ENCODE measurements at regions not wholly inside any gene's neighbourhood (a gene's known extent, or its start where the extent isn't known, plus 50 kb on each side); places are given as distances from the start of the nearest gene placed in this dataset.

GRCh38 chr5:117590944-117591343 is 1016.3 kb upstream of the SEMA6A start:
- no peaks in the 10 kb centered on the region for H3K27me3 ChIP-seq (ENCODE audit: control insufficient read depth, insufficient read depth, low read length)
- no peak overlapping the region for H3K9ac ChIP-seq (ENCODE audit: low read depth, low read length)
- no peak overlapping the region for H3K4me3 ChIP-seq (ENCODE audit: low read length)
- H3K36me3 ChIP-seq (ENCODE audit: insufficient read depth, low read length): no peaks in the 10 kb centered on the region
- no peak overlapping the region for H3K4me2 ChIP-seq (ENCODE audit: low read length)
- H3K4me1 ChIP-seq (ENCODE audit: control insufficient read depth, insufficient read depth, low read length): no peaks in the 10 kb centered on the region
- H3K9me3 ChIP-seq (replicated peaks; ENCODE audit: low read length): no peaks in the 10 kb centered on the region

- Histone ChIP-seq H3K9me3 (replicated peaks; ENCODE audit: low read length) (no peaks in the 10 kb centered on the region), H3K4me3 (ENCODE audit: low read length) (no peak overlapping the region), H3K36me3 (ENCODE audit: insufficient read depth, low read length) (no peaks in the 10 kb centered on the region), H3K9ac (ENCODE audit: low read depth, low read length) (no peak overlapping the region), H3K4me2 (ENCODE audit: low read length) (no peak overlapping the region), H3K27me3 (ENCODE audit: control insufficient read depth, insufficient read depth, low read length) (no peaks in the 10 kb centered on the region), H3K4me1 (ENCODE audit: control insufficient read depth, insufficient read depth, low read length) (no peaks in the 10 kb centered on the region)
Observed at GRCh38 chr5:117588611-117589010, 1014.0 kb upstream of the SEMA6A start.

- Histone ChIP-seq H3K36me3 (ENCODE audit: insufficient read depth, low read length) (no peaks in the 10 kb centered on the region), H3K9ac (ENCODE audit: low read depth, low read length) (no peak overlapping the region), H3K27me3 (ENCODE audit: control insufficient read depth, insufficient read depth, low read length) (no peaks in the 10 kb centered on the region), H3K4me2 (ENCODE audit: low read length) (no peak overlapping the region), H3K9me3 (replicated peaks; ENCODE audit: low read length) (no peaks in the 10 kb centered on the region), H3K4me3 (ENCODE audit: low read length) (no peak overlapping the region), H3K4me1 (ENCODE audit: control insufficient read depth, insufficient read depth, low read length) (no peaks in the 10 kb centered on the region)
Observed at GRCh38 chr5:117587111-117587510, 1012.5 kb upstream of the SEMA6A start.

GRCh38 chr5:117568622-117569021 is 994.0 kb upstream of the SEMA6A start:
- Histone ChIP-seq H3K9me3 (replicated peaks; ENCODE audit: low read length) (no peaks in the 10 kb centered on the region), H3K36me3 (ENCODE audit: insufficient read depth, low read length) (no peaks in the 10 kb centered on the region), H3K4me2 (ENCODE audit: low read length) (no peak overlapping the region), H3K4me1 (ENCODE audit: control insufficient read depth, insufficient read depth, low read length) (no peaks in the 10 kb centered on the region), H3K27me3 (ENCODE audit: control insufficient read depth, insufficient read depth, low read length) (no peaks in the 10 kb centered on the region), H3K4me3 (ENCODE audit: low read length) (no peak overlapping the region), H3K9ac (ENCODE audit: low read depth, low read length) (no peak overlapping the region)

- H3K9ac ChIP-seq (ENCODE audit: low read depth, low read length): no peak overlapping the region
- H3K9me3 ChIP-seq (replicated peaks; ENCODE audit: low read length): no peaks in the 10 kb centered on the region
- H3K4me1 ChIP-seq (ENCODE audit: control insufficient read depth, insufficient read depth, low read length): no peaks in the 10 kb centered on the region
- no peaks in the 10 kb centered on the region for H3K27me3 ChIP-seq (ENCODE audit: control insufficient read depth, insufficient read depth, low read length)
- no peaks in the 10 kb centered on the region for H3K36me3 ChIP-seq (ENCODE audit: insufficient read depth, low read length)
- H3K4me2 ChIP-seq (ENCODE audit: low read length): no peak overlapping the region
- no peak overlapping the region for H3K4me3 ChIP-seq (ENCODE audit: low read length)
Observed at GRCh38 chr5:117568126-117568525, 993.5 kb upstream of the SEMA6A start.

- no peak overlapping the region for H3K4me2 ChIP-seq (ENCODE audit: low read length)
- no peaks in the 10 kb centered on the region for H3K9me3 ChIP-seq (replicated peaks; ENCODE audit: low read length)
- no peaks in the 10 kb centered on the region for H3K27me3 ChIP-seq (ENCODE audit: control insufficient read depth, insufficient read depth, low read length)
- no peaks in the 10 kb centered on the region for H3K36me3 ChIP-seq (ENCODE audit: insufficient read depth, low read length)
- H3K4me1 ChIP-seq (ENCODE audit: control insufficient read depth, insufficient read depth, low read length): no peaks in the 10 kb centered on the region
- no peak overlapping the region for H3K9ac ChIP-seq (ENCODE audit: low read depth, low read length)
- H3K4me3 ChIP-seq (ENCODE audit: low read length): no peak overlapping the region
Observed at GRCh38 chr5:117562647-117563046, 988.0 kb upstream of the SEMA6A start.

GRCh38 chr5:117561531-117561930 is 986.9 kb upstream of the SEMA6A start:
- no peaks in the 10 kb centered on the region for H3K4me1 ChIP-seq (ENCODE audit: control insufficient read depth, insufficient read depth, low read length)
- no peaks in the 10 kb centered on the region for H3K27me3 ChIP-seq (ENCODE audit: control insufficient read depth, insufficient read depth, low read length)
- H3K36me3 ChIP-seq (ENCODE audit: insufficient read depth, low read length): no peaks in the 10 kb centered on the region
- H3K4me2 ChIP-seq (ENCODE audit: low read length): no peak overlapping the region
- H3K9ac ChIP-seq (ENCODE audit: low read depth, low read length): no peak overlapping the region
- H3K9me3 ChIP-seq (replicated peaks; ENCODE audit: low read length): no peaks in the 10 kb centered on the region
- H3K4me3 ChIP-seq (ENCODE audit: low read length): no peak overlapping the region

GRCh38 chr5:117559005-117559844 is 984.6 kb upstream of the SEMA6A start:
- H3K4me3 ChIP-seq (ENCODE audit: low read length): no peak overlapping the region
- no peak overlapping the region for H3K4me2 ChIP-seq (ENCODE audit: low read length)
- no peaks in the 10 kb centered on the region for H3K36me3 ChIP-seq (ENCODE audit: insufficient read depth, low read length)
- no peaks in the 10 kb centered on the region for H3K4me1 ChIP-seq (ENCODE audit: control insufficient read depth, insufficient read depth, low read length)
- H3K27me3 ChIP-seq (ENCODE audit: control insufficient read depth, insufficient read depth, low read length): no peaks in the 10 kb centered on the region
- H3K9ac ChIP-seq (ENCODE audit: low read depth, low read length): no peak overlapping the region
- H3K9me3 ChIP-seq (replicated peaks; ENCODE audit: low read length): no peaks in the 10 kb centered on the region

GRCh38 chr5:117551236-117551635 is 976.6 kb upstream of the SEMA6A start:
- no peak overlapping the region for H3K4me3 ChIP-seq (ENCODE audit: low read length)
- H3K4me1 ChIP-seq (ENCODE audit: control insufficient read depth, insufficient read depth, low read length): no peaks in the 10 kb centered on the region
- no peaks in the 10 kb centered on the region for H3K27me3 ChIP-seq (ENCODE audit: control insufficient read depth, insufficient read depth, low read length)
- no peak overlapping the region for H3K9ac ChIP-seq (ENCODE audit: low read depth, low read length)
- no peaks in the 10 kb centered on the region for H3K9me3 ChIP-seq (replicated peaks; ENCODE audit: low read length)
- H3K36me3 ChIP-seq (ENCODE audit: insufficient read depth, low read length): no peaks in the 10 kb centered on the region
- H3K4me2 ChIP-seq (ENCODE audit: low read length): no peak overlapping the region

- H3K4me1 ChIP-seq (ENCODE audit: control insufficient read depth, insufficient read depth, low read length): no peaks in the 10 kb centered on the region
- no peaks in the 10 kb centered on the region for H3K27me3 ChIP-seq (ENCODE audit: control insufficient read depth, insufficient read depth, low read length)
- H3K36me3 ChIP-seq (ENCODE audit: insufficient read depth, low read length): no peaks in the 10 kb centered on the region
- H3K4me2 ChIP-seq (ENCODE audit: low read length): no peak overlapping the region
- no peaks in the 10 kb centered on the region for H3K9me3 ChIP-seq (replicated peaks; ENCODE audit: low read length)
- H3K9ac ChIP-seq (ENCODE audit: low read depth, low read length): no peak overlapping the region
- H3K4me3 ChIP-seq (ENCODE audit: low read length): no peak overlapping the region
Observed at GRCh38 chr5:117547192-117547591, 972.6 kb upstream of the SEMA6A start.

- Histone ChIP-seq H3K27me3 (ENCODE audit: control insufficient read depth, insufficient read depth, low read length) (no peaks in the 10 kb centered on the region), H3K4me3 (ENCODE audit: low read length) (no peak overlapping the region), H3K9ac (ENCODE audit: low read depth, low read length) (no peak overlapping the region), H3K9me3 (replicated peaks; ENCODE audit: low read length) (no peaks in the 10 kb centered on the region), H3K4me1 (ENCODE audit: control insufficient read depth, insufficient read depth, low read length) (no peaks in the 10 kb centered on the region), H3K4me2 (ENCODE audit: low read length) (no peak overlapping the region), H3K36me3 (ENCODE audit: insufficient read depth, low read length) (no peaks in the 10 kb centered on the region)
Observed at GRCh38 chr5:117539692-117540091, 965.1 kb upstream of the SEMA6A start.

- Histone ChIP-seq H3K4me1 (ENCODE audit: control insufficient read depth, insufficient read depth, low read length) (no peaks in the 10 kb centered on the region), H3K4me2 (ENCODE audit: low read length) (no peak overlapping the region), H3K36me3 (ENCODE audit: insufficient read depth, low read length) (no peaks in the 10 kb centered on the region), H3K27me3 (ENCODE audit: control insufficient read depth, insufficient read depth, low read length) (no peaks in the 10 kb centered on the region), H3K9ac (ENCODE audit: low read depth, low read length) (no peak overlapping the region), H3K9me3 (replicated peaks; ENCODE audit: low read length) (no peaks in the 10 kb centered on the region), H3K4me3 (ENCODE audit: low read length) (no peak overlapping the region)
Observed at GRCh38 chr5:117533792-117534191, 959.2 kb upstream of the SEMA6A start.

All from skeletal muscle satellite cell (primary cell).